Endodermal cell (in vitro differentiated cells): ENCODE measurements at regions not wholly inside any gene's neighbourhood (a gene's known extent, or its start where the extent isn't known, plus 50 kb on each side); places are given as distances from the start of the nearest gene placed in this dataset.

Source experiments
- DNase-seq: peaks from one replicate; pipeline ENCODE4 v3.0.0-alpha.2; 2017
- H3K27ac ChIP-seq: 2 replicates; pipeline ENCODE4 v1.5.1; 2013; ENCODE audit warnings: mild to moderate bottlenecking, low read depth, low read length, moderate library complexity
- H3K27me3 ChIP-seq: 2 replicates; pipeline ENCODE4 v1.6.1; 2013; ENCODE audit warnings: mild to moderate bottlenecking, low read length, moderate library complexity; ENCODE audit not compliant: insufficient read depth, control insufficient read depth, poor library complexity, severe bottlenecking
- H3K36me3 ChIP-seq: 2 replicates; pipeline ENCODE4 v1.7.0; 2013; ENCODE audit warnings: mild to moderate bottlenecking, low read length, moderate library complexity; ENCODE audit not compliant: control insufficient read depth, insufficient read depth
- H3K4me1 ChIP-seq: one replicate; pipeline ENCODE4 v1.7.0; 2013; ENCODE audit warnings: low read length; ENCODE audit not compliant: control insufficient read depth, insufficient read depth
- H3K4me3 ChIP-seq: 2 replicates; pipeline ENCODE4 v1.5.1; 2013; ENCODE audit warnings: mild to moderate bottlenecking, low read length, moderate library complexity
- H3K9ac ChIP-seq: 2 replicates; pipeline ENCODE4 v1.6.1; 2013; ENCODE audit warnings: mild to moderate bottlenecking, low read length, moderate library complexity; ENCODE audit not compliant: poor library complexity, severe bottlenecking; ENCODE audit errors: extremely low read depth
- H3K9me3 ChIP-seq: 2 replicates; pipeline ENCODE4 v1.6.1; 2013; ENCODE audit warnings: mild to moderate bottlenecking, low read length, moderate library complexity; ENCODE audit not compliant: control insufficient read depth
- H3K27ac Mint-ChIP-seq: 2 replicates; pipeline ENCODE4 v1.8.0; 2020; ENCODE audit warnings: mixed read lengths
- H3K27me3 Mint-ChIP-seq: 2 replicates; pipeline ENCODE4 v1.8.0; 2021; ENCODE audit warnings: mild to moderate bottlenecking, mixed read lengths; ENCODE audit not compliant: insufficient read depth
- H3K36me3 Mint-ChIP-seq: 2 replicates; pipeline ENCODE4 v1.8.0; 2020; ENCODE audit warnings: low read depth, mixed read lengths
- H3K4me1 Mint-ChIP-seq: 2 replicates; pipeline ENCODE4 v1.8.0; 2020; ENCODE audit warnings: mixed read lengths
- H3K4me3 Mint-ChIP-seq: 2 replicates; pipeline ENCODE4 v1.8.0; 2020; ENCODE audit warnings: mild to moderate bottlenecking, moderate library complexity, mixed read lengths
- H3K9me3 Mint-ChIP-seq: 2 replicates; pipeline ENCODE4 v1.8.0; 2020; ENCODE audit warnings: mild to moderate bottlenecking, mixed read lengths
- CTCF ChIP-seq: fragments of 200-600 bp; sonication (generic); conservative IDR thresholded peaks from 2 replicates; pipeline ENCODE4 v1.5.0; 2021; ENCODE audit warnings: antibody characterized with exemption, mild to moderate bottlenecking
- WGBS, 2 experiments: methylation state at CpG; one replicate each; pipeline versions ENCODE4 v1.1.5 to v1.1.7; 2013; ENCODE audit warnings: missing lambda C conversion rate in 2 of 2, mixed read lengths in 1 of 2; ENCODE audit not compliant: insufficient coverage in 1 of 2, insufficient read length in 1 of 2; 5-methylcytosine and 5-hydroxymethylcytosine counted together

GRCh38 chr2:236735825-236736238 is 166.2 kb downstream of the ACKR3 start:
- no peak for TF ChIP-seq CTCF
- H3K27me3 ChIP-seq: no peaks in the 10 kb centered on the region
- no peaks in the 10 kb centered on the region for H3K36me3 ChIP-seq
- DNase-seq: no peak
- no peaks in the 10 kb centered on the region for H3K4me1 ChIP-seq
- Mint-ChIP-seq H3K4me1 (no peaks in the 10 kb centered on the region), H3K36me3 (no peaks in the 10 kb centered on the region), H3K9me3 (no peaks in the 10 kb centered on the region), H3K4me3 (no peak overlapping the region), H3K27me3 (peaks cover 8% of the 10 kb centered on the region), H3K27ac (no peak overlapping the region)
- no peaks in the 10 kb centered on the region for H3K9me3 ChIP-seq
- no peak overlapping the region for H3K27ac ChIP-seq
- 93 to 94% methylated on average over 2 to 6 of the region's 6 CpGs for WGBS, 2 experiments
- H3K9ac ChIP-seq: no peak overlapping the region
- H3K4me3 ChIP-seq: no peak overlapping the region

- no peak overlapping the region for H3K4me3 Mint-ChIP-seq
- WGBS, 2 experiments: 95 to 100% methylated on average over 1 to 4 of the region's 4 CpGs
Measured at GRCh38 chr2:236738030-236738429, 168.4 kb downstream of the ACKR3 start.

GRCh38 chr2:236738896-236739295 is 169.3 kb downstream of the ACKR3 start:
- H3K4me3 Mint-ChIP-seq: no peak overlapping the region
- no peaks in the 10 kb centered on the region for H3K36me3 Mint-ChIP-seq

More at GRCh38 chr2:236738030-236738429, 168.4 kb downstream of the ACKR3 start:
- DNase-seq: no peak
- no peaks in the 10 kb centered on the region for H3K9me3 Mint-ChIP-seq
- H3K9me3 ChIP-seq: no peaks in the 10 kb centered on the region
- H3K4me3 ChIP-seq: no peak overlapping the region
- H3K27ac Mint-ChIP-seq: no peak overlapping the region
- H3K36me3 Mint-ChIP-seq: no peaks in the 10 kb centered on the region
- TF ChIP-seq CTCF: no peak
- peaks cover 8% of the 10 kb centered on the region for H3K27me3 Mint-ChIP-seq
- no peaks in the 10 kb centered on the region for H3K27me3 ChIP-seq
- H3K36me3 ChIP-seq: no peaks in the 10 kb centered on the region
- peaks cover under 1% of the 10 kb centered on the region for H3K4me1 Mint-ChIP-seq
- no peak overlapping the region for H3K9ac ChIP-seq
- H3K4me1 ChIP-seq: no peaks in the 10 kb centered on the region
- H3K27ac ChIP-seq: no peak overlapping the region

More at GRCh38 chr2:236738896-236739295, 169.3 kb downstream of the ACKR3 start:
- H3K9ac ChIP-seq: no peak overlapping the region
- H3K9me3 Mint-ChIP-seq: no peaks in the 10 kb centered on the region
- H3K9me3 ChIP-seq: no peaks in the 10 kb centered on the region
- peaks cover 8% of the 10 kb centered on the region for H3K27me3 Mint-ChIP-seq
- peaks cover 5% of the 10 kb centered on the region for H3K4me1 ChIP-seq
- WGBS, 2 experiments: 90 to 92% methylated on average over 2 of the region's 2 CpGs
- H3K27me3 ChIP-seq: no peaks in the 10 kb centered on the region
- H3K27ac ChIP-seq: no peak overlapping the region
- H3K4me3 ChIP-seq: no peak overlapping the region
- H3K36me3 ChIP-seq: no peaks in the 10 kb centered on the region
- H3K4me1 Mint-ChIP-seq: peaks cover 10% of the 10 kb centered on the region
- H3K27ac Mint-ChIP-seq: no peak overlapping the region
- no peak for TF ChIP-seq CTCF
- DNase-seq: no peak
